ENCODE measurements at regions not wholly inside any gene's neighbourhood (a gene's known extent, or its start where the extent isn't known, plus 50 kb on each side); places are given as distances from the start of the nearest gene placed in this dataset.

DNA sequence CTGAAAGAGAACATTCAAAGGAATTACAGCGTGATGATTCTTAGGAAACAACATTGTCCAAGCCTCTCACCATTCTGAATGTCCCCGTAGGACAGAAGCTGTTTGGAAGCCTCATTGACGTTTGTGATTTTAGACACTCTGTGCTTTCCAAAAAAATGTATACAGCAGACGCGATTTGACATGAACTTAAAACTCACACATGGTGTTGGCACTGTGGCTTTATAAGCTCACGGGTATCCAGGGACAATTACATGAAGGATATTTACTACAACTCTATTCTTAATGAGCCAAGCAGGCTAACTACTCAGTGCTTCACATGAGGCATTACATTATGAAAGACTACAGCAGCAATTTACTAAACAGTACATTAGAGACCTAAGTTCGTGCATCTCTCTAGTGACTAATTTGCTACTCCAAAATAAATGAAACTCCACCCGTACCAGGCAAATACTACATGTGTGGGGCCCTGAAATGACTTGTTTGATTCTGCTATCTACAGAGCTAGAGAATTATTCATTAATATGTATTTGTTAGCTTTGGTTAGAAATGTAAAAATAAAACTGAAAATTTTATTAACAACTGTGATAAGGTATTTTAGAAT, 620.7 kb downstream of the SPRY1 start:
- DNase-seq = no peak

- DNase-seq = no peak
Observed at GRCh38 chr4:124018383-124019317, 622.1 kb downstream of the SPRY1 start.

DNA sequence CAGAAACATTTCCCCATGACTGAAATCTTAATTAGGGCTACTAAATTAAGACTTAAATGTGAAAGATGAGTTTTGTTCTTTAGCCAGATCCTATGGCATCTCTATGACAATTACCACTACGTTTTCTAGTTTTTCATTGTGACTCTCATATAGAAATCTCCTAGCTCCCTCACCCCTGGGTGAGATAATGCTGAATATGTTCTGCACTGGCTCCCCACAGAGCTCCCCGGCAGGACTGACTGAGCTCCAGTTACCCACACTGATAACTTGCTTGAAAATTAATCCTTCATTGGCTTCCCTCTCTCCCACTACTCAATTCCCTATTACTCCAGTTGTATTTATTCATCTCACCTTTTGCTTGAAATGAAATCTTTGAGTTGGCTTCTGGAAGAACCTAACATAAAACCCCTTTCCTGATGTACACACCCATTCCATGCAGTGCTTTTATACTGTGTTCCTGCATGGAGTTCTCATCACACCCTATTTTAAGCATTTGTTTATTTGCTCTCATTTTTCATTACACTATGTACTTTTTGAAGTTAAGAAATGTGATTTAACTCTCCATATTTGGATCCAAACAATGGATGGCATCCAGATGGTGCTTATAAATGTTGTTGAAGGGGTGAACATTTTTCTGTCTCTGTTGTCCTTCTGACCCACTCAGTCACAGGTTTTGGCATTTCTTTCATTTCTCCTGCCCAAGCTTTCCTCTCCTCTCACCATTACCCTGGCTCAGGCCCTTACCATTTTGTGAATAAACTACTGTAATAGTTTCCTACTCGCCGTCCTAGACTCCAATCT, 623.4 kb downstream of the SPRY1 start:
- DNase-seq = no peak

- DNase-seq = no peak
Observed at GRCh38 chr4:124025000-124025399, 628.4 kb downstream of the SPRY1 start.

DNA sequence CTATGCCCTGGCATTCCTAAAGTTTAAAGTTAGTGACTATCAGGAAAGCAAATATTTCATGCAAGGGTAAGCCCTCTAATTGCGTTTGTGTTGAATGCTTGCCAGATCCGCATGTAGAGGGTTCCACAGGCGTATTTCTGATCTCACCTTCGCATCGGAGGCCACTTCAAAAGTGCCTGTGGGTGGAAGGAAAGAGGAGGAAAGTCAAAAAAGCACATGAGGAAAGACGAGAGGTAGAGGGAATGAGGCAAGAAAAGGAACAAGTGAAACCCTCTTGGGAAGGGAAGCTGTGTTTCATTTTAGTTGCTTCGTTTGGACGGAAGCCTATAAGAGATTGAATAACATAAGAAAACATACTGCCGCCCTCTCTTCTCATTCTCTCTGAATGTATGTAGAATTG, 628.8 kb downstream of the SPRY1 start:
- DNase-seq = no peak

DNA sequence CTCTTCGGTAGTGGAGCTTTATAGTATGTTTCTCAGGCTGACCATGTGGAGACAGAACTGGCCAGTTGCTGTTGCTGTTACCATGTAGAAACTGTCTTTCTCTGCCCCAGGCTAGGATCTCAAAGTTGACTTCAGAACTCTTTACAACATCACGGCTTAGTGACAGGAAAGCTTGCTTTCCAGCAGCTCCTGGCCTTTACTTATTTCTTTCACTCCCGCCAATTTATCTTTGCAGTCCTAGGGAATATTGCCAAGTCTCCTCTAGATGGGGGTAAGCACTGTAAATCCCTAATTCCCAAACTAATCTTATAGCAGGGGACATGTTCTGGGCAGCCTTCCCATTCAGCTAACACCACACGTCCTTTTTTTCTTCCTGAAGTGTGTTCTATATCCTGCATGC, 631.6 kb downstream of the SPRY1 start:
- no peak for DNase-seq

DNA sequence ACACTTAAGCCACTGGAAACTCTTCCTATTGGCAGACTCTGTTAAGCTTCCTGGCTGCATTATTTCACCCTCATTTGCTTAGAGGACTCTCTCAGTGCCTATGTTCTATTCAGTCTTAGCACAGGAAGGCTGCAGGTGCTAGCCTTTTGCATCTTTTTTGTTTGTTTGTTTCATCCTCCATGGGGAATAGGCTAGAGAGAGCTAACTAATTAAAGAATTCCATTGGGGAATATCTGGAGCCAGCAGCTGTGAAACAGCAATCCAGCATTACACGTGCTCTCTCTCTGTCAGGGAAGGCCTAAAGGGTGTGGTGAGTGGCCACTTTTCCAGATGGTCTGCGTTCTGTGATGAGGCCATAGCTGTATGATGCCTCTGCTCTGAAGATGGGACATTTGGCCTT, 633.6 kb downstream of the SPRY1 start:
- DNase-seq = no peak

DNA sequence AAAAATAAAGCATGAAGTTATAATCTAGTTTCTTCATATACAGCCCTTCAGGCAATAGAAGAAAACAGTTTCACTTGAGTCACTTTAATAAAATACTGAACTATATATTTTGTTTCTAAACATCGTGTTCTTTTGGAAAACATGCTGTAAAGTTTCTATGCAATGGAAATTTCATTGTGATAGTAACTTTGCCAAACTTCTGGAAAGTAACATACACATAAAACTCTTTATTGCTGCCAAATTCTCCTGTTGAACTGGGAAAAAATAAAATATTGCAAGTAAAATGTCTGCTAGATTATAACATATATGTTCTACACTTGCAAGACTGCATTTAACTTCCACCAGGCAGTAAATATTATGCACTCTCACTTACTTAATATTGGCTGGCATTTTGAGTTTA, 635.4 kb downstream of the SPRY1 start:
- DNase-seq = no peak

GRCh38 chr4:124035364-124036041, 638.9 kb downstream of the SPRY1 start:
- no peak for DNase-seq

- no peak for DNase-seq
Observed at GRCh38 chr4:124037236-124037635, 640.6 kb downstream of the SPRY1 start.

GRCh38 chr4:124044330-124044729, 647.7 kb downstream of the SPRY1 start:
- DNase-seq = no peak

DNA sequence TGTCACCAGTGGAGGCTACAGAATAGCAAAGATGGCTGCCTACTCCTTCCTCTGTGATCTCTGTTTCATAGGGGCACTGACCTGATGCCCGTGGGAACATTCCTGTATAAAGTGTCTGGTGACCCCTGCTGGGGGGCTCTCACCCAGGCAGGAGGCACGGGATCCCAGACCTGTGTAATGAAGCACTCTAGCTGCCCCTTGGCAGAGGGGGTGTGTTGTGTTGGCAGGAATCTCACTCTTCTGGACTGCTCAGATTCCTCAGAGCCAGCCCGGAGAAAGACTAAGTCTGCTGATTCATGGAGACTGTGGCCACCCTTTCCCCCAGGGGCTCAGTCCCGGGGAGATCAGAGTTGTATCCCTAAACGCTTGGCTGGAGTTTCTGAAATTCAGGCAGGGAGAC, 648.3 kb downstream of the SPRY1 start:
- DNase-seq = no peak

DNA sequence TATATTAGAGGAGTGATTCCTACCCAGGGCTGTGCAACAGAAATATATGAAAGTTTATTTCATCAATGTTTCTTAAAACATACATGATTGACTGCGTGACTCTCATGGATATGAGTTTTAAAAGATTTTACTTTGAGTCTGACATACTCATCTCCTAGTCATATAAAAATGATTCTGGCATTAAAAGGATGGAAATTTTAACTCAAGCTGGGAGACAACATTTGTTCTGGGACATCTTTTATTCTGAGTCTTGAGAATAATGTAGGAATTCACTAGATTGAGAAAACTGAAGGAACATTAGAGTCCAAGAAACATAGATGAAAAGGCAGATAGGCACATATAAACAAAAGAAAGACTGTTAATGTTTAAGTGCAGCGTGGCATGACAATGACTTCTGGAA, 649.6 kb downstream of the SPRY1 start:
- no peak for DNase-seq

- no peak for DNase-seq
Observed at GRCh38 chr4:124053872-124054538, 657.4 kb downstream of the SPRY1 start.

DNA sequence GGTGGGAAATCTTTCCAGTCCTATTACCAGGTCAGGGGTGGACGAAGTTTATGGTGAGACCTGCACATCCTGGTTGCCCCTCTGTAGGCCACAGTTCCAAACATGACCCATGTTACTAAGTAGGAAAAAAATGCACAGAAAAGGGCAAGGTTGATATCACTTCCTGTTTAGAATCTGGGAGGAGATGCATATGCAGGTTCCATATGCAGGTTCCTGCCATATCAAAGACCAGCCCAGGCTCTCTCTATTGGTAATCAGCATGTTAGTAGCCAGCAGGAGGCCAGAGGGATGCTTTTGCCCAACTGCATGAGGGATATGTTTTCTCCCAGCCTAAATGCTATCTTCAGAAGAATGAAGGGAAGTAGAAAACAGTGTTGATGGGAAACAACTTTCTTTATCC, 657.2 kb downstream of the ANKRD50 start:
- no peak for DNase-seq

GRCh38 chr4:124055896-124056295, 656.6 kb downstream of the ANKRD50 start:
- no peak for DNase-seq

GRCh38 chr4:124060261-124060918, 652.1 kb downstream of the ANKRD50 start:
- DNase-seq = no peak

DNA sequence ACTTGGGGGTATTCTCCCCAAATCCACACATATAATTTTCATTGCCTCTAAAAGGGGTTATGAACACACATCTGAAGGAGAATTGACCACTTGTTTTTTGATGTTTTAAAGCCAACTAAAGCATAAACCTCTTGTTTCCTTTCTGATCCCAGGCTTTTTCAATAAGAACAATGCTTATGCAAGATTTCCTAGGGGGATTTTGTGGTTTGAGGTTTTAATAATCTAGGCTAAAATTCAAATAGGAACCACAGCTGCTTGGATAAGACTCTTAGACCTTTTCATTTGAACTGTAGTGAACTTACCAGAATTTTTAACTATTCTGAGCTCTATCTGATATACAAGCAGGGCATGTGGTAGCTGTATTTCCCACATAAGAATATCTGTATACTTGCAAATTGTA, 651.1 kb downstream of the ANKRD50 start:
- no peak for DNase-seq

DNA sequence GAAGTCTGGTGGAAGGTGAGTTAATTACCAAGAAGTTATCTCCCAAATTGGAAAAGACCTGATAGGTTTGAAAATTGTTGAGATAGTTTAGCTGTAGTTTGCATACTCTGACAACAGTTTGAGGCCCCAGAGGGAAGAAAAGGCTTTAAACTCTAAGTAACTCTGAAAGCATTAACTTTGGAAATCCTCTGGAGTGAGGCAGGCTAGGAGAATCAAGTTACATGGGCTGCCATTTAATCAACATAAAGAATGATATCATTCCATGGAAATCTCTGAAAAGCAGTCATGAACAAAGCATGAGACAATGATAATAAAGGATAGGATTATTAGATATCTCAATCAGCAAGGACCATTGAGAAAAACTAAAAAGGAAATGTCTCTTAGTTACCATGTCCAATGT, 647.1 kb downstream of the ANKRD50 start:
- no peak for DNase-seq

DNA sequence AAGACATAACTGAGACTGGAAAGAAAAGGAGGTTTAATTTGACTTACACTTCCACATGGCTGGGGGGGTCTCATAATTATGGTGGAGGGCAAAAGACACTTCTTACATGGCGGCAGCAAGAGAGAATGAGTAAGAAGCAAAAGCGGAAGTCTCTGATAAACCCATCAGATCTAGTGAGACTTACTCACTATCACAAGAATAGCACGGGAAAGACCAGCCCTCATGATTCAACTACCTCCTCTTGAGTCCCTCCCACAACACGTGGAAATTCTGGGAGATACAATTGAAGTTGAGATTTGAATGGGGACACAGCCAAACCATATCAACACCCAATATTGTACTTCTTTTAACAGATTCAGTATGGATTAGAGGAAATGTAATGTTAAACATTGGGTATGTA, 646.6 kb downstream of the ANKRD50 start:
- no peak for DNase-seq

GRCh38 chr4:124066595-124066994, 645.9 kb downstream of the ANKRD50 start:
- no peak for DNase-seq

DNA sequence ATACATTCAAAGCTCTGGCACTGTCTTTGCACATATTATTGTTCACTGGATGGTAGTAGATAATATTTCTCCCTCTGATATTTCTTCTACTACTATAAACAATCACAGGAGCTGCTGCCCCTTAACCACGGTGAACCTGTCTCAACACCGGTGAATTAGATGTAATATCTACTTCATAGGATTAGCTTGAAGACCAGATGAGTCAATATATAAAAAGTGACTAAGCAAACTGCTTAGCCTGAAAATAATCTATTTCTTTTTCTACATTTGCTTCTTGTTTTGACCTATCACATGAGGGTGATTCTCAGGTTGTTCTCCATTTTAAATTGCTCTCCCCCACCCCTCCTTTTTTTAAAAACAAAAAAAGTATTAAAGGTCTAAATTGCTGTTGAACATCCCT, 645.5 kb downstream of the ANKRD50 start:
- no peak for DNase-seq

Measured in effector CD4-positive, alpha-beta T cell (primary cell).